ENCODE measurements at regions not wholly inside any gene's neighbourhood (a gene's known extent, or its start where the extent isn't known, plus 50 kb on each side); places are given as distances from the start of the nearest gene placed in this dataset.

DNA sequence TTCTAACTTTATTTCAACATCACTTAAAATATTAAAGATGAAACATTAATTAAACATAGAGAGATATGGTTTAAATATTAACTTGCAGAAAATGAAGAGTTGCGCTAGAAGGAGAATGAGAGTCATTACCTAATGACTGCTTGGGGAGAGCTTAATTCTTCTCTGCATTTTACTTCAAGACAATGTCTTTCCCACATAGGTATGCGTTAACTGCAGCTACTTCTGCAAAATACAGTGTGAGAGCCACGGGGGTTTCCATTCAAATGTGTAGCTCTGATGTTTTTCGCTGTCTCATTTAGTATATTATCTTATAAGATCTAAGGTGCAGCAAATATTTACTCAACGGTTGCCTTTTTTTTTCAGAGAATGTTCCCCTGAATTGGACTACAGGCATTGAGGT is 126.7 kb downstream of the TMX3 start:
- Histone ChIP-seq H3F3A (ENCODE audit: insufficient read depth, low read depth) (no peaks in the 10 kb centered on the region), H3K27ac (no peak overlapping the region), H3K36me3 (ENCODE audit: low read depth) (no peaks in the 10 kb centered on the region), H3K79me2 (ENCODE audit: low read depth) (no peaks in the 10 kb centered on the region), H3K27me3 (ENCODE audit: insufficient read depth, low read depth) (no peaks in the 10 kb centered on the region), H3K4me1 (replicated peaks; ENCODE audit: insufficient read depth) (no peaks in the 10 kb centered on the region), H3K4me3 (no peak overlapping the region), H3K4me2 (no peak overlapping the region), H3K9me3 (ENCODE audit: insufficient read depth, low read depth) (no peaks in the 10 kb centered on the region), H4K20me1 (ENCODE audit: insufficient read depth) (no peaks in the 10 kb centered on the region), H3K9me2 (ENCODE audit: insufficient read depth) (no peaks in the 10 kb centered on the region), H2AFZ (no peak overlapping the region)
- POLR2A ChIA-PET (ENCODE audit: unreplicated experiment) = no interaction called here
- no peak for TF ChIP-seq EZH2 (IDR thresholded peaks at IDR 0.05; ENCODE audit: low read depth)
- TF ChIP-seq, protein P1, sequence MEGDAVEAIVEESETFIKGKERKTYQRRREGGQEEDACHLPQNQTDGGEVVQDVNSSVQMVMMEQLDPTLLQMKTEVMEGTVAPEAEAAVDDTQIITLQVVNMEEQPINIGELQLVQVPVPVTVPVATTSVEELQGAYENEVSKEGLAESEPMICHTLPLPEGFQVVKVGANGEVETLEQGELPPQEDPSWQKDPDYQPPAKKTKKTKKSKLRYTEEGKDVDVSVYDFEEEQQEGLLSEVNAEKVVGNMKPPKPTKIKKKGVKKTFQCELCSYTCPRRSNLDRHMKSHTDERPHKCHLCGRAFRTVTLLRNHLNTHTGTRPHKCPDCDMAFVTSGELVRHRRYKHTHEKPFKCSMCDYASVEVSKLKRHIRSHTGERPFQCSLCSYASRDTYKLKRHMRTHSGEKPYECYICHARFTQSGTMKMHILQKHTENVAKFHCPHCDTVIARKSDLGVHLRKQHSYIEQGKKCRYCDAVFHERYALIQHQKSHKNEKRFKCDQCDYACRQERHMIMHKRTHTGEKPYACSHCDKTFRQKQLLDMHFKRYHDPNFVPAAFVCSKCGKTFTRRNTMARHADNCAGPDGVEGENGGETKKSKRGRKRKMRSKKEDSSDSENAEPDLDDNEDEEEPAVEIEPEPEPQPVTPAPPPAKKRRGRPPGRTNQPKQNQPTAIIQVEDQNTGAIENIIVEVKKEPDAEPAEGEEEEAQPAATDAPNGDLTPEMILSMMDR (conservative IDR thresholded peaks at IDR 0.05) = no peak
- intact Hi-C loops (cut with micrococcal nuclease; ENCODE audit: unreplicated experiment) = no loop called here
- CTCF ChIA-PET = no interaction called here
- no TSS peak for BruUV-seq (replicated peaks)
- DNase-seq = no peak

DNA sequence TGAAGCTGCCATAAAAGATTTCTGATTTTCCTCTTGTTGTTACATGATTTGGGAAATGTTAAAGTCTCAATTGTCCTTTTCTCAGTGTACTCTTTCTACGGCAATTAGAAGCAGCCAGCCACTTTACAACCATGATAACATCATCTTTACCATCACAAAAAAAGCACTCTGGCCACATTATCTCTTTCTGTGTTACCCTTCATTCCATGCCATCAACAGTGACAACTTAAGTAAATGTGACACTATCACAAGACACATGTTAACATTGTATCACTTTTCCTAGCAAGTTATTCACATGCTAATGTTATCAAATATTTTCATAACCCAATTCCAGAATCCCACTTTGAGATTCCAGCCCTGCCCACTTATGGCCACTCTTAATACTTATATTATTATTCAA is 131.2 kb downstream of the TMX3 start:
- no peak for TF ChIP-seq EZH2 (IDR thresholded peaks at IDR 0.05; ENCODE audit: low read depth)
- TF ChIP-seq, protein P1 (conservative IDR thresholded peaks at IDR 0.05) = no peak
- CTCF ChIA-PET = no interaction called here
- BruUV-seq (replicated peaks) = no TSS peak

DNA sequence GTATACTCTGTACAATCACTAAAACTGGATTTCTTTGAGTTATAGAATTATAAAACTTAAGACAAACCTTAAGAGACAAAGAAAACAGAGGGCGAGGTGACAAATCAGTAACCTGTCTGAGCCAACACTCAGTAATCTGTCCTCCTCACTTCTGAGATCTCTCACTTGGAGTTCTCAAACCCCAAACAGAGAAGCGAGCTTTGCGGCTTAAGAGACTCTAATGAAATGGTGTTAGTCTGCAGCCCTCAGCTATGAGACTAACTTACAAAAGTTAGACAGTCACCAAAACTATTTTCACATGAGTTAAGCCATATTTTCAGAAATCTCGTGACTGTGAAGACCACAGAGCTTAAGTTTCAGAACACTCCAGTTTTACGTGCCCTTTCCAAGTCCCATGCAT is 140.6 kb downstream of the TMX3 start:
- no peak overlapping the region for H3K4me2 ChIP-seq
- no peaks in the 10 kb centered on the region for H3K79me2 ChIP-seq (ENCODE audit: low read depth)
- H3K27me3 ChIP-seq (ENCODE audit: insufficient read depth, low read depth) = no peaks in the 10 kb centered on the region
- TF ChIP-seq EZH2 (IDR thresholded peaks at IDR 0.05; ENCODE audit: low read depth) = no peak
- TF ChIP-seq, protein P1 (conservative IDR thresholded peaks at IDR 0.05) = no peak
- H2AFZ ChIP-seq = peak overlapping the region; percentile 8; the same call in 1 of the 2 replicates
- H3K36me3 ChIP-seq (ENCODE audit: low read depth) = no peaks in the 10 kb centered on the region
- ChIA-PET CTCF (no interaction called here), POLR2A (ENCODE audit: unreplicated experiment) (no interaction called here)
- intact Hi-C loops (cut with micrococcal nuclease; ENCODE audit: unreplicated experiment) = no loop called here
- no peaks in the 10 kb centered on the region for H3K4me1 ChIP-seq (replicated peaks; ENCODE audit: insufficient read depth)
- no peaks in the 10 kb centered on the region for H3F3A ChIP-seq (ENCODE audit: insufficient read depth, low read depth)
- no peak for DNase-seq
- no peaks in the 10 kb centered on the region for H3K9me2 ChIP-seq (ENCODE audit: insufficient read depth)
- H4K20me1 ChIP-seq (ENCODE audit: insufficient read depth) = no peaks in the 10 kb centered on the region; the same call in 1 of the 2 replicates
- no peaks in the 10 kb centered on the region for H3K9me3 ChIP-seq (ENCODE audit: insufficient read depth, low read depth)
- H3K27ac ChIP-seq = no peak overlapping the region
- no TSS peak for BruUV-seq (replicated peaks)
- H3K4me3 ChIP-seq = no peak overlapping the region

More for the DNA sequence above, 131.2 kb downstream of the TMX3 start:
- Histone ChIP-seq H3K27me3 (ENCODE audit: insufficient read depth, low read depth) (no peaks in the 10 kb centered on the region), H3K27ac (no peak overlapping the region), H3K9me3 (ENCODE audit: insufficient read depth, low read depth) (no peaks in the 10 kb centered on the region), H3K79me2 (ENCODE audit: low read depth) (no peaks in the 10 kb centered on the region), H3K9me2 (ENCODE audit: insufficient read depth) (no peaks in the 10 kb centered on the region; the same call in 1 of the 2 replicates), H2AFZ (no peak overlapping the region), H3K4me1 (replicated peaks; ENCODE audit: insufficient read depth) (no peaks in the 10 kb centered on the region), H3K4me3 (no peak overlapping the region), H3K4me2 (no peak overlapping the region), H3F3A (ENCODE audit: insufficient read depth, low read depth) (no peaks in the 10 kb centered on the region), H3K36me3 (ENCODE audit: low read depth) (no peaks in the 10 kb centered on the region), H4K20me1 (ENCODE audit: insufficient read depth) (no peaks in the 10 kb centered on the region)
- intact Hi-C loops (cut with micrococcal nuclease; ENCODE audit: unreplicated experiment) = no loop called here
- no peak for DNase-seq
- POLR2A ChIA-PET (ENCODE audit: unreplicated experiment) = no interaction called here
